ENCODE measurements at regions not wholly inside any gene's neighbourhood (a gene's known extent, or its start where the extent isn't known, plus 50 kb on each side); places are given as distances from the start of the nearest gene placed in this dataset.

DNA sequence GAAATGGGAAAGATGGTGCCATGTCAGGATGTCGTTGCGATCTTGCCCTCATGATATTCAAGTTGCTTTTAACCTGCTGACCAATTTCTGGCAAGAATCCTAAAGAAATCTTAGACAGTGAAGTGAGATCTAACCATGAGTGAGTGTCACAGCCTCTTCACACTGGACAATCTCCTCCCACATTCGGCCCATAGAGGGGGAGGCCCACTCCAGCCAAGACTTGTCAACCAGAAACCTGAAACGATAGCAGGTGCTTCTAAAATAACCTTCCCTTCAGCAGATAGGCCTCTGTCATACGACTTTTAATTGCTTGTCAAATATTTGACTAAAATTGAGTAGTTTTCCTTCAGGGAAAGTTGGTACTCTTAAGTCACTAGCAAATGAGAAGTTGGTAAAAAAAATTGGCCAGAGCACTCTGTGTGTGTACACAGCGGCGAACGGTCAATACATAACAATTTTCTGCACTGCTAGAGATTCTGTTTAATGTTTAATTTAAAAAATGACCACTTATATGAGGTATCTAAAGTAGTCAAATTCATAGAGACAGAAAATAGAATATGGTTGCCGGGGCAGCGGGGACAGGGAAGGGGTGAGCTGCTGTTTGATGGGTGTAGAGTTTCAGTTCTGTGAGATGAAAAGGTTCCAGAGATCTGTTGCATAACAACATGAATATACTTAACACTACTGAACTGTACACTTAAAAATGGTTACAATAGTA, 110.2 kb downstream of the VAPA start:
- H3K36me3 Mint-ChIP-seq = no peaks in the 10 kb centered on the region
- Histone ChIP-seq H3K27ac (ENCODE audit: low read depth, low read length) (no peak overlapping the region), H3K36me3 (ENCODE audit: control insufficient read depth in 2 of 3, insufficient read depth in 3 of 3, low read length in 3 of 3) (no peaks in the 10 kb centered on the region), H3K4me3 (ENCODE audit: low read length) (no peak overlapping the region), H3K9me3 (ENCODE audit: control insufficient read depth in 2 of 3, low read length in 3 of 3) (no peaks in the 10 kb centered on the region), H3K27me3 (ENCODE audit: control insufficient read depth in 2 of 2, insufficient read depth in 2 of 2, low read length in 2 of 2) (no peaks in the 10 kb centered on the region), H3K4me1 (ENCODE audit: control insufficient read depth in 2 of 2, insufficient read depth in 2 of 2, low read length in 2 of 2) (no peaks in the 10 kb centered on the region)
- DNase-seq (no peak), ATAC-seq (no peak)
- H3K4me1 Mint-ChIP-seq = peaks cover 0 to 6% (median 0%) of the 10 kb centered on the region in 7 donors
- ChIA-PET POLR2A (no interaction called here), CTCF (no interaction called here)
- peaks cover 0 to 11% (median 5%) of the 10 kb centered on the region in 5 donors for H3K27me3 Mint-ChIP-seq
- no peak overlapping the region for H3K4me3 Mint-ChIP-seq
- intact Hi-C loops (cut with micrococcal nuclease) = no loop called here
- H3K9me3 Mint-ChIP-seq = no peaks in the 10 kb centered on the region
- no peak overlapping the region for H3K27ac Mint-ChIP-seq

- no peaks in the 10 kb centered on the region for H3K9me3 Mint-ChIP-seq
- H3K27me3 Mint-ChIP-seq = peaks cover 0 to 17% (median 8%) of the 10 kb centered on the region in 5 donors
- intact Hi-C loops (cut with micrococcal nuclease) = no loop called here
- no peak overlapping the region for H3K4me3 Mint-ChIP-seq
- ChIA-PET CTCF (no interaction called here), POLR2A (no interaction called here)
- Histone ChIP-seq H3K9me3 (ENCODE audit: control insufficient read depth in 2 of 3, low read length in 3 of 3) (no peaks in the 10 kb centered on the region), H3K4me3 (ENCODE audit: low read length) (no peak overlapping the region), H3K27me3 (ENCODE audit: control insufficient read depth in 2 of 2, insufficient read depth in 2 of 2, low read length in 2 of 2) (no peaks in the 10 kb centered on the region), H3K27ac (ENCODE audit: low read depth, low read length) (no peak overlapping the region), H3K4me1 (ENCODE audit: control insufficient read depth in 2 of 2, insufficient read depth in 2 of 2, low read length in 2 of 2) (no peaks in the 10 kb centered on the region), H3K36me3 (ENCODE audit: control insufficient read depth in 2 of 3, insufficient read depth in 3 of 3, low read length in 3 of 3) (no peaks in the 10 kb centered on the region)
- no peaks in the 10 kb centered on the region for H3K36me3 Mint-ChIP-seq
- no peak overlapping the region for H3K27ac Mint-ChIP-seq
- no peak for ATAC-seq
- H3K4me1 Mint-ChIP-seq = no peaks in the 10 kb centered on the region
- DNase-seq = no peak
These were observed 112.2 kb downstream of the VAPA start for GRCh38 chr18:10025711-10026670.

GRCh38 chr18:10027031-10027430, 113.2 kb downstream of the VAPA start:
- Mint-ChIP-seq H3K4me3 (no peak overlapping the region), H3K9me3 (no peaks in the 10 kb centered on the region), H3K27me3 (peaks cover 0 to 19% (median 10%) of the 10 kb centered on the region in 5 donors), H3K4me1 (no peaks in the 10 kb centered on the region), H3K36me3 (no peaks in the 10 kb centered on the region), H3K27ac (no peak overlapping the region)
- ChIA-PET CTCF (no interaction called here), POLR2A (no interaction called here)
- Histone ChIP-seq H3K4me3 (ENCODE audit: low read length) (no peak overlapping the region), H3K4me1 (ENCODE audit: control insufficient read depth in 2 of 2, insufficient read depth in 2 of 2, low read length in 2 of 2) (no peaks in the 10 kb centered on the region), H3K27me3 (ENCODE audit: control insufficient read depth in 2 of 2, insufficient read depth in 2 of 2, low read length in 2 of 2) (no peaks in the 10 kb centered on the region), H3K9me3 (ENCODE audit: control insufficient read depth in 2 of 3, low read length in 3 of 3) (no peaks in the 10 kb centered on the region), H3K27ac (ENCODE audit: low read depth, low read length) (no peak overlapping the region), H3K36me3 (ENCODE audit: control insufficient read depth in 2 of 3, insufficient read depth in 3 of 3, low read length in 3 of 3) (no peaks in the 10 kb centered on the region)
- intact Hi-C loops (cut with micrococcal nuclease) = no loop called here
- DNase-seq (no peak), ATAC-seq (no peak)

- intact Hi-C loops (cut with micrococcal nuclease) = no loop called here
- Histone ChIP-seq H3K4me3 (ENCODE audit: low read length) (no peak overlapping the region), H3K36me3 (ENCODE audit: control insufficient read depth in 2 of 3, insufficient read depth in 3 of 3, low read length in 3 of 3) (no peaks in the 10 kb centered on the region), H3K9me3 (ENCODE audit: control insufficient read depth in 2 of 3, low read length in 3 of 3) (no peaks in the 10 kb centered on the region), H3K27ac (ENCODE audit: low read depth, low read length) (no peak overlapping the region), H3K4me1 (ENCODE audit: control insufficient read depth in 2 of 2, insufficient read depth in 2 of 2, low read length in 2 of 2) (no peaks in the 10 kb centered on the region), H3K27me3 (ENCODE audit: control insufficient read depth in 2 of 2, insufficient read depth in 2 of 2, low read length in 2 of 2) (no peaks in the 10 kb centered on the region)
- no peaks in the 10 kb centered on the region for H3K4me1 Mint-ChIP-seq
- DNase-seq = no peak
- no peak for ATAC-seq
- peaks cover 0 to 15% (median 10%) of the 10 kb centered on the region in 5 donors for H3K27me3 Mint-ChIP-seq
- no peak overlapping the region for H3K27ac Mint-ChIP-seq
- no peaks in the 10 kb centered on the region for H3K36me3 Mint-ChIP-seq
- CTCF ChIA-PET = no interaction called here
- POLR2A ChIA-PET = no interaction called here
- H3K4me3 Mint-ChIP-seq = no peak overlapping the region
- H3K9me3 Mint-ChIP-seq = no peaks in the 10 kb centered on the region
These were observed 113.6 kb downstream of the VAPA start for GRCh38 chr18:10027461-10027860.

- H3K36me3 ChIP-seq (ENCODE audit: control insufficient read depth in 2 of 3, insufficient read depth in 3 of 3, low read length in 3 of 3) = no peaks in the 10 kb centered on the region
- H3K27ac ChIP-seq (ENCODE audit: low read depth, low read length) = no peak overlapping the region
- H3K36me3 Mint-ChIP-seq = peaks cover 0 to 4% (median 0%) of the 10 kb centered on the region in 5 donors
- H3K27me3 Mint-ChIP-seq = peaks cover 14 to 26% (median 16%) of the 10 kb centered on the region in 5 donors
- no peaks in the 10 kb centered on the region for H3K27me3 ChIP-seq (ENCODE audit: control insufficient read depth in 2 of 2, insufficient read depth in 2 of 2, low read length in 2 of 2)
- H3K27ac Mint-ChIP-seq = no peak overlapping the region
- DNase-seq (no peak), ATAC-seq (no peak)
- H3K4me1 Mint-ChIP-seq = peaks cover 0 to 10% (median 6%) of the 10 kb centered on the region in 7 donors
- H3K9me3 Mint-ChIP-seq = no peaks in the 10 kb centered on the region
- ChIA-PET CTCF (no interaction called here), POLR2A (no interaction called here)
- no peak overlapping the region for H3K4me3 Mint-ChIP-seq
- no peak overlapping the region for H3K4me3 ChIP-seq (ENCODE audit: low read length)
- no peaks in the 10 kb centered on the region for H3K4me1 ChIP-seq (ENCODE audit: control insufficient read depth in 2 of 2, insufficient read depth in 2 of 2, low read length in 2 of 2)
- intact Hi-C loops (cut with micrococcal nuclease) = no loop called here
- H3K9me3 ChIP-seq (ENCODE audit: control insufficient read depth in 2 of 3, low read length in 3 of 3) = no peaks in the 10 kb centered on the region
These were observed 115.9 kb downstream of the VAPA start for GRCh38 chr18:10029711-10030110.

GRCh38 chr18:10030816-10031541, 117.2 kb downstream of the VAPA start:
- no peaks in the 10 kb centered on the region for H3K9me3 ChIP-seq (ENCODE audit: control insufficient read depth in 2 of 3, low read length in 3 of 3)
- ATAC-seq = no peak
- peaks cover 0 to 4% (median 0%) of the 10 kb centered on the region in 5 donors for H3K36me3 Mint-ChIP-seq
- H3K4me1 Mint-ChIP-seq = peaks cover 0 to 10% (median 6%) of the 10 kb centered on the region in 7 donors
- H3K27me3 Mint-ChIP-seq = peaks cover 18 to 34% (median 22%) of the 10 kb centered on the region in 5 donors
- DNase-seq = no peak
- POLR2A ChIA-PET = no interaction called here
- H3K4me3 ChIP-seq (ENCODE audit: low read length) = no peak overlapping the region
- no peaks in the 10 kb centered on the region for H3K9me3 Mint-ChIP-seq
- no peaks in the 10 kb centered on the region for H3K36me3 ChIP-seq (ENCODE audit: control insufficient read depth in 2 of 3, insufficient read depth in 3 of 3, low read length in 3 of 3)
- no peaks in the 10 kb centered on the region for H3K4me1 ChIP-seq (ENCODE audit: control insufficient read depth in 2 of 2, insufficient read depth in 2 of 2, low read length in 2 of 2)
- no peak overlapping the region for H3K27ac ChIP-seq (ENCODE audit: low read depth, low read length)
- no peak overlapping the region for H3K27ac Mint-ChIP-seq
- CTCF ChIA-PET = no interaction called here
- peak overlapping the region in 1 of 10 donors; percentile 13 for H3K4me3 Mint-ChIP-seq
- H3K27me3 ChIP-seq (ENCODE audit: control insufficient read depth in 2 of 2, insufficient read depth in 2 of 2, low read length in 2 of 2) = no peaks in the 10 kb centered on the region
- intact Hi-C loops (cut with micrococcal nuclease) = no loop called here

Measured in naive thymus-derived CD4-positive, alpha-beta T cell (primary cell).